ENCODE measurements at regions not wholly inside any gene's neighbourhood (a gene's known extent, or its start where the extent isn't known, plus 50 kb on each side); places are given as distances from the start of the nearest gene placed in this dataset.

- no peaks in the 10 kb centered on the region for H3K36me3 ChIP-seq (ENCODE audit: insufficient read depth, low read length)
- TF ChIP-seq MXI1 (conservative IDR thresholded peaks at IDR 0.05; ENCODE audit: poor library complexity, severe bottlenecking) (no peak), SMC3 (conservative IDR thresholded peaks at IDR 0.05; ENCODE audit: poor library complexity) (no peak), EZH2 (IDR thresholded peaks at IDR 0.05; ENCODE audit: borderline replicate concordance, insufficient read depth, low read length, poor library complexity, severe bottlenecking) (no peak), EP300 (conservative IDR thresholded peaks at IDR 0.05; ENCODE audit: poor library complexity, severe bottlenecking) (no peak), CTCF (IDR thresholded peaks at IDR 0.05; ENCODE audit: poor library complexity, severe bottlenecking) (no peak), POLR2AphosphoS5 (IDR thresholded peaks at IDR 0.05) (no peak), TAF1 (IDR thresholded peaks at IDR 0.05; ENCODE audit: low read depth) (no peak), RAD21 (conservative IDR thresholded peaks at IDR 0.05) (no peak)
- TF ChIP-seq, protein P1, sequence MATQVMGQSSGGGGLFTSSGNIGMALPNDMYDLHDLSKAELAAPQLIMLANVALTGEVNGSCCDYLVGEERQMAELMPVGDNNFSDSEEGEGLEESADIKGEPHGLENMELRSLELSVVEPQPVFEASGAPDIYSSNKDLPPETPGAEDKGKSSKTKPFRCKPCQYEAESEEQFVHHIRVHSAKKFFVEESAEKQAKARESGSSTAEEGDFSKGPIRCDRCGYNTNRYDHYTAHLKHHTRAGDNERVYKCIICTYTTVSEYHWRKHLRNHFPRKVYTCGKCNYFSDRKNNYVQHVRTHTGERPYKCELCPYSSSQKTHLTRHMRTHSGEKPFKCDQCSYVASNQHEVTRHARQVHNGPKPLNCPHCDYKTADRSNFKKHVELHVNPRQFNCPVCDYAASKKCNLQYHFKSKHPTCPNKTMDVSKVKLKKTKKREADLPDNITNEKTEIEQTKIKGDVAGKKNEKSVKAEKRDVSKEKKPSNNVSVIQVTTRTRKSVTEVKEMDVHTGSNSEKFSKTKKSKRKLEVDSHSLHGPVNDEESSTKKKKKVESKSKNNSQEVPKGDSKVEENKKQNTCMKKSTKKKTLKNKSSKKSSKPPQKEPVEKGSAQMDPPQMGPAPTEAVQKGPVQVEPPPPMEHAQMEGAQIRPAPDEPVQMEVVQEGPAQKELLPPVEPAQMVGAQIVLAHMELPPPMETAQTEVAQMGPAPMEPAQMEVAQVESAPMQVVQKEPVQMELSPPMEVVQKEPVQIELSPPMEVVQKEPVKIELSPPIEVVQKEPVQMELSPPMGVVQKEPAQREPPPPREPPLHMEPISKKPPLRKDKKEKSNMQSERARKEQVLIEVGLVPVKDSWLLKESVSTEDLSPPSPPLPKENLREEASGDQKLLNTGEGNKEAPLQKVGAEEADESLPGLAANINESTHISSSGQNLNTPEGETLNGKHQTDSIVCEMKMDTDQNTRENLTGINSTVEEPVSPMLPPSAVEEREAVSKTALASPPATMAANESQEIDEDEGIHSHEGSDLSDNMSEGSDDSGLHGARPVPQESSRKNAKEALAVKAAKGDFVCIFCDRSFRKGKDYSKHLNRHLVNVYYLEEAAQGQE (IDR thresholded peaks at IDR 0.05; ENCODE audit: borderline replicate concordance) = no peak
These were observed 592.4 kb downstream of the SOX5 start for GRCh38 chr12:23356927-23357708.

GRCh38 chr12:23359975-23360701 is 589.3 kb downstream of the SOX5 start:
- Histone ChIP-seq H3K9me3 (ENCODE audit: low read length) (no peaks in the 10 kb centered on the region), H2AFZ (ENCODE audit: low read depth, low read length) (no peak overlapping the region), H3K4me3 (ENCODE audit: low read length) (no peak overlapping the region), H3K79me2 (replicated peaks; ENCODE audit: insufficient read depth, low read length) (no peaks in the 10 kb centered on the region), H3K4me2 (ENCODE audit: low read length) (no peak overlapping the region), H3K27me3 (ENCODE audit: insufficient read depth, low read depth, low read length) (no peaks in the 10 kb centered on the region), H4K20me1 (ENCODE audit: insufficient read depth) (no peaks in the 10 kb centered on the region), H3K9ac (ENCODE audit: low read length) (no peak overlapping the region), H3K36me3 (ENCODE audit: insufficient read depth, low read length) (no peaks in the 10 kb centered on the region), H3K9me2 (ENCODE audit: insufficient read depth, low read length) (no peaks in the 10 kb centered on the region), H3F3A (ENCODE audit: insufficient read depth, low read length, poor library complexity, severe bottlenecking) (no peaks in the 10 kb centered on the region), H3K27ac (ENCODE audit: low read length) (no peak overlapping the region)
- TF ChIP-seq POLR2AphosphoS5 (IDR thresholded peaks at IDR 0.05) (no peak), EZH2 (IDR thresholded peaks at IDR 0.05; ENCODE audit: borderline replicate concordance, insufficient read depth, low read length, poor library complexity, severe bottlenecking) (no peak), EP300 (conservative IDR thresholded peaks at IDR 0.05; ENCODE audit: poor library complexity, severe bottlenecking) (no peak), MXI1 (conservative IDR thresholded peaks at IDR 0.05; ENCODE audit: poor library complexity, severe bottlenecking) (no peak), TAF1 (IDR thresholded peaks at IDR 0.05; ENCODE audit: low read depth) (no peak), CTCF (IDR thresholded peaks at IDR 0.05; ENCODE audit: poor library complexity, severe bottlenecking) (no peak), RAD21 (conservative IDR thresholded peaks at IDR 0.05) (no peak), SMC3 (conservative IDR thresholded peaks at IDR 0.05; ENCODE audit: poor library complexity) (no peak)
- TF ChIP-seq, protein P1 (IDR thresholded peaks at IDR 0.05; ENCODE audit: borderline replicate concordance) = no peak

More at GRCh38 chr12:23356927-23357708, 592.4 kb downstream of the SOX5 start:
- H3K4me3 ChIP-seq (ENCODE audit: low read length) = no peak overlapping the region
- no peaks in the 10 kb centered on the region for H4K20me1 ChIP-seq (ENCODE audit: insufficient read depth)
- H3F3A ChIP-seq (ENCODE audit: insufficient read depth, low read length, poor library complexity, severe bottlenecking) = no peaks in the 10 kb centered on the region
- H3K4me2 ChIP-seq (ENCODE audit: low read length) = no peak overlapping the region
- H3K27me3 ChIP-seq (ENCODE audit: insufficient read depth, low read depth, low read length) = no peaks in the 10 kb centered on the region
- no peaks in the 10 kb centered on the region for H3K79me2 ChIP-seq (replicated peaks; ENCODE audit: insufficient read depth, low read length)
- no peak overlapping the region for H2AFZ ChIP-seq (ENCODE audit: low read depth, low read length)
- no peaks in the 10 kb centered on the region for H3K9me3 ChIP-seq (ENCODE audit: low read length)
- no peak overlapping the region for H3K9ac ChIP-seq (ENCODE audit: low read length)
- no peak overlapping the region for H3K27ac ChIP-seq (ENCODE audit: low read length)
- peaks cover 2% of the 10 kb centered on the region for H3K9me2 ChIP-seq (ENCODE audit: insufficient read depth, low read length)

Measured in neural cell (in vitro differentiated cells).